ENCODE measurements at regions not wholly inside any gene's neighbourhood (a gene's known extent, or its start where the extent isn't known, plus 50 kb on each side); places are given as distances from the start of the nearest gene placed in this dataset.

GRCh38 chr16:65429504-65430181, 307.8 kb upstream of the CDH11 start:
- TF ChIP-seq CTCF (IDR thresholded peaks at IDR 0.05) (no peak), POLR2A (IDR thresholded peaks at IDR 0.05) (no peak)

Data from Peyer's patch (tissue), 4 donors.